ENCODE measurements at regions not wholly inside any gene's neighbourhood (a gene's known extent, or its start where the extent isn't known, plus 50 kb on each side); places are given as distances from the start of the nearest gene placed in this dataset.

- no peak overlapping the region for H3K27ac ChIP-seq (ENCODE audit: extremely low read depth, low read depth, low read length)
- H3K36me3 ChIP-seq (ENCODE audit: control insufficient read depth in 2 of 2, insufficient read depth in 1 of 2, low read length in 2 of 2) = no peaks in the 10 kb centered on the region
- H3K9me3 ChIP-seq (ENCODE audit: control insufficient read depth, insufficient read depth, low read depth, low read length) = no peaks in the 10 kb centered on the region
- CTCF ChIA-PET = interaction anchor here (0.6 to 1.3 kb wide), 3 partner anchors 21 to 131 kb away, joined by 3 to 4 read pairs (median 4); no protein-coding TSS in a partner anchor
- POLR2A ChIA-PET = no interaction called here
- H3K4me1 ChIP-seq (ENCODE audit: control insufficient read depth, insufficient read depth, low read length) = no peaks in the 10 kb centered on the region
- no peak overlapping the region for H3K4me3 ChIP-seq (ENCODE audit: low read depth, low read length)
- TF ChIP-seq ZNF140 (tag by site-specific recombination; IDR thresholded peaks at IDR 0.05) (no peak), ZNF626 (tag by site-specific recombination; IDR thresholded peaks at IDR 0.05) (no peak), CTCF (tag by site-specific recombination; IDR thresholded peaks at IDR 0.05) (no peak), ZNF658 (tag by site-specific recombination; IDR thresholded peaks at IDR 0.05) (no peak), BCL11B (tag by site-specific recombination; IDR thresholded peaks at IDR 0.05; ENCODE audit: low read depth) (no peak), INSM2 (tag by site-specific recombination; IDR thresholded peaks at IDR 0.05) (no peak), REST (tag by site-specific recombination; IDR thresholded peaks at IDR 0.05) (no peak), ZNF639 (tag by site-specific recombination; IDR thresholded peaks at IDR 0.05) (no peak), ZNF560 (tag by site-specific recombination; IDR thresholded peaks at IDR 0.05; ENCODE audit: borderline replicate concordance) (no peak), ZNF624 (tag by site-specific recombination; IDR thresholded peaks at IDR 0.05) (no peak), GLI2 (tag by site-specific recombination; IDR thresholded peaks at IDR 0.05; ENCODE audit: borderline replicate concordance, low read depth) (no peak), TCF7L2 (IDR thresholded peaks at IDR 0.05; ENCODE audit: borderline replicate concordance, low read depth, low read length) (no peak)
These were observed 110.2 kb upstream of the FOXQ1 start for GRCh38 chr6:1201547-1202200.

GRCh38 chr6:1200409-1201101 lies 111.3 kb upstream of the FOXQ1 start:
- Histone ChIP-seq H3K9me3 (ENCODE audit: control insufficient read depth, insufficient read depth, low read depth, low read length) (no peaks in the 10 kb centered on the region), H3K36me3 (ENCODE audit: control insufficient read depth in 2 of 2, insufficient read depth in 1 of 2, low read length in 2 of 2) (no peaks in the 10 kb centered on the region), H3K4me1 (ENCODE audit: control insufficient read depth, insufficient read depth, low read length) (no peaks in the 10 kb centered on the region), H3K4me3 (ENCODE audit: low read depth, low read length) (no peak overlapping the region), H3K27ac (ENCODE audit: extremely low read depth, low read depth, low read length) (no peak overlapping the region)
- CTCF ChIA-PET = interaction anchor here (0.6 to 1.3 kb wide), 2 partner anchors 24 to 129 kb away, joined by 4 read pairs; no protein-coding TSS in a partner anchor
- POLR2A ChIA-PET = interaction anchor here (0.6 kb wide), 1 partner anchor 28 kb away, joined by 3 read pairs; no protein-coding TSS in a partner anchor
- TF ChIP-seq PRDM4 (tag by site-specific recombination; IDR thresholded peaks at IDR 0.05) (no peak), ZBTB49 (tag by site-specific recombination; IDR thresholded peaks at IDR 0.05; ENCODE audit: low read depth) (no peak), MZF1 (tag by site-specific recombination; IDR thresholded peaks at IDR 0.05; ENCODE audit: borderline replicate concordance) (no peak), ZNF623 (tag by site-specific recombination; IDR thresholded peaks at IDR 0.05) (no peak), ZBTB7A (tag by site-specific recombination; IDR thresholded peaks at IDR 0.05; ENCODE audit: low read depth) (no peak), KLF16 (tag by site-specific recombination; IDR thresholded peaks at IDR 0.05) (no peak), ZNF747 (tag by site-specific recombination; IDR thresholded peaks at IDR 0.05) (no peak), RBAK (tag by site-specific recombination; IDR thresholded peaks at IDR 0.05) (no peak)
